ENCODE measurements at regions not wholly inside any gene's neighbourhood (a gene's known extent, or its start where the extent isn't known, plus 50 kb on each side); places are given as distances from the start of the nearest gene placed in this dataset.

DNA sequence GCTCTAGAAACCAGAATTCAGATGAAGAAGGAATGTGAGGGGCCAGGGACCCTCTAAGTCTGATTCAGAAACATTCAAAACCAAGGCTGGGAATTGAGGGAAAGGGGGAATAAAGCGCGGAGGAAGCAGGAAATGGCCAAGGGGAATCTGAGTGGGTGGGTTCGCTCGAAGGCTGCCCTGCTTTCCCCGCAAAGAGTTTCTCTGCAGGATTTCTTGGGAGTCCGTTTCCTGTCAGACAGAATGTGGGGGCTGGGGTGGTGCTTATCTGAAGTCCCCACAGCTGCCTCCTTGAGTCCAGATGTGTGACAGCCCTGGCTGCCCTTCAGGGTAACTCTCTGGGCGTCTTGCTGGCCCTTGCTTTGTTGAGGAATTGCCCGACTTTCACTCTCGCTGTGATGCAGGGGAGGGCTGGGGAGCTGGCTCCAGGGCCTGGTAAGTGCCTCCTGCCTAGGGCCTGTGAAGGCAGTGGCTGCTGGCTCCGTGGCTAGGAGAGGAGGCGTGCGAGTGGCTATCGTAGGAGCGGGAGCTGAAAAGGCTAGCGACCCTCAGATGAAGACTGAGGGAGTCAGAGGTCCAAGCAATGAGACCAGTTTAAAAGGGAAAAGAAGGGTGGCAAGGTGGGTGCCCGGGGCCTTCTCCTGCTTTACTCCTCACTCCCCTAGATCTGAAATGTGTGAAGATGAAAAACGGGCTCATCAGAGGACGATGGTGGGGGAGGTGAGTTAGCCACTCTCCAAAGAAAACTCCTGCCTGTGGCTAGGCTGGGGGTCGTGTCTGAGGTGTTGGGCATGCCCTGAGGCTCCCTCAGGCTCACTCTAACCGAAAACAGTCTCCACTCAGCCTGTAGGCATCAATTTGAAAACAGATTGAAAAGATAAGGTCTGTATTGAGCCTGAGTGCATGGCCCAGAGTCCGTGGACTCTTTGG lies 143.9 kb upstream of the UMPS start:
- no peak for DNase-seq

DNA sequence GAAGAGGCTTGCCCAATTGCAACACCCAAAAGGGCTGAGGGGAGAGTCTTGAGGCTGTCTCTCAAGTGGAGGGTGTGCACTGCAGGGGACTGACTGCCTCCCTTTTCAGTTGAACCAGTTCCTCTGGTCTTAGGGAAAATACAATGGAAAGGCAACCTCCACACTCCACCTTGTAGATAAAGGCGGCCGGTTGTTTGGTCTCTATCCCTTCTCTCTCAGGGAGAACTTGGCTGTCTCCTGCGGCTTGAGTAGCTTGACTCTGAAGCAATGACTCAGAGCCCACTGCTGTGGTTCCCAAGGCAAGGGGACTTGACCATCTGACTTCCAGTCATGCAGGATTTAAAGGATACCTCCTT lies 143.2 kb upstream of the UMPS start:
- DNase-seq = no peak

DNA sequence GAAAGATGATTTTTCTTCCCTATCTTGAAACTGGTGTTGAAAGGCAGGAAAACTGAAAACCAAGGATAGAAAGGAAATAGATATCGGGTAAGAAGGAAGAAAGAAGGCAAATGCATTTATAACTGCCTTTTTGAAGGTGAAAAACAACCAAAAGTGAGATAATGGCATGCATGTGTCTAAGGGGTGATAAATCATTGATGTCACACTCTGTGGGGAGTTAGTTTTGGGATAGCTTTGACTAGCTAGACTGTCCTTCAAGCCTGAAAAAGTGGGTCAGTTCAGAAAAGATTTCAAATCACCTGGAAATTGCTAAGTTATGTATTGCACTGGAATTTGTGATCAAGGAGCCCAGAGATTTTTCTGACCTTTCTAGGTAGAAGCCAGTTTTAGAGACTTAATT lies 142.2 kb upstream of the UMPS start:
- DNase-seq = no peak

DNA sequence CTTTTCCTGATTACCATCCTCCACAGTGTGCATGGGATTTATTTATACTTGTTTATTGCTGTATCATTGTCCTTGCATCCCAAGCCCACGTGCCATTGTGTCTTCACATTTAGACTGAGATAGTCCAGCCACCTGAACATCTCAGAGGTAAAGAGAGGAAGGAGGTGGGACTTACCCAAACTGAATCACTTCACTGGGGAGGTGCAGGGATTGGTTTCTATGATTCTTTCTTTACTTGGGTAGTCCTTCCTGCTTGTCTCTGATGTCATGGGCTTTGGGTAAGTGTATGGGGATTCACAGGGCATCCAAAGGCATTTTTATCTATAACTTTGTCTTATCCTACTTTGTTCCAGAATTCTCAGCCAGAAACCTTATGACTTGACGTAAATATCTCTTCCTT lies 141.5 kb upstream of the UMPS start:
- no peak for DNase-seq

DNA sequence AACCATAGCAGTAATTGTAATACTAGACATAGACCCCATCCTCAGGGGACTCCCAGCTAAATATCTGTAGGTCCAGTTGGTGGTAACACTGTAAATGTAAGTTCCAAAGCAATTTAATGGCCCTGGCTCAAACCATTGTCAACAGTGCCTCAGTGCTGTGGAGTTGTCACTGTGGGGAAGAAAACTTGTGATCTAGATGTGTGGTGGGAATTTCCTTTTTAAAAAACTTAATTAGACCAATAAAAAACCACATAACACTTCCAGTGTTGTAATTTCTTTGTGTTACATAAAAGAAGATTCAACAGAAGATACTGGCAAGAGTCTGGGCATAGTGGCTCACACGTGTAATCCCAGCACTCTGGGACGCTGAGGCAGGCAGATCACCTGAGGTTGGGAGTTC lies 138.6 kb upstream of the UMPS start:
- DNase-seq = no peak

DNA sequence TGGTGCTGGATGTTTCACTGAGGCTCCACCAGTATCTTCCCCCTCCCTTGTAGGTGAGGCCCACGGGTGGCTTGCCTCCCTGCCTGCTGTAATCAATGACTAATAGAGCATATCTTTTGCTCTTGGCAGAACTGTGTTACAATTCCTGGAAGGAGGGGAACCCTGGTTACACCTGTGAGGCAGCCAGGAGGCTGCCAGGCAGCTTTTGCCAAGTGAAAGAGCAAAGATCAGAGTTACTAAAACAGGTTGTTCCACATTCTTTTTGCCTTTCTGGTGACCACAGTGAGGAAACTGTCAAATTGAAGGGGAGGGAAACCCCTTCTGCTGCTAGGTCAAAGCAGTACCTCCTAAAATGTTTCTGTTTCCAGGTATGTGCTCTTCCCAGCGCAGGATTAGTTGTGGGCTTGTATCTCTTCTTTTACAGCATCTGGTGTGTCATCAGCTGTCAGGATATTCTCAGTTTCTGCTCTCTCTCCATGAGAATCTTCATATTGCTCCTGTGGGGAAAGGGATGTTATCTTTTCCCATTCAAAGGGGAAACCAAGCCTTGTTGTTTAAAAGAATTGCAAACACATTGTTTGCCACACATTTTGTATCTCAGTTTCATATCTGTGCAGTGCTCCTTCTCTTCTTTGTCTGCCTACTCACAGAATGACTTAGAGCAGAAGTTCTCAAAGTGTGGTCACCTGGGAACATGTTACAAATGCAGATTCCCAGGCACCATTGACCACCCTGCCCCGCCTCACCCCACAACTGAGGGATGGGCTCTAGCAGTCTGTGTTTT lies 137.4 kb upstream of the UMPS start:
- peak; percentile 10 to 25 for DNase-seq

DNA sequence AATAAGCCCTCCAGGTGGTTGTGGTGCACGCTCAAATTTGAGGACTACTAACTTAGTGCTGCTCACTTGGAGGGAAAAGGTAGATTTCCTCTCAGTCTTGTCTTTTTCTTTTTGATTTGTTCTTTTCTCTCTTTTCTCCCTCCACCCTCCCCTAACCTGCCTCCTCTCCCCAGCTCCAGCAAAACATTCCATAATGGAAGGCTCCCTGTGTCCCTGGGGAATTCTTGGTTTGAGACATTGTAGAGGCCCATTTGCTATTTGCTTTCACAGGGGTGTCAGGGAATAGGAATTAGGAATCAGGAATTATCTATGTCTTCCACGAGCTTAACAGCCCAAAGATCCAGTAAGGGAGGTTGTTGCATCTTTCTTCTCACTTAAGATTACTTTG lies 136.8 kb upstream of the UMPS start:
- no peak for DNase-seq

DNA sequence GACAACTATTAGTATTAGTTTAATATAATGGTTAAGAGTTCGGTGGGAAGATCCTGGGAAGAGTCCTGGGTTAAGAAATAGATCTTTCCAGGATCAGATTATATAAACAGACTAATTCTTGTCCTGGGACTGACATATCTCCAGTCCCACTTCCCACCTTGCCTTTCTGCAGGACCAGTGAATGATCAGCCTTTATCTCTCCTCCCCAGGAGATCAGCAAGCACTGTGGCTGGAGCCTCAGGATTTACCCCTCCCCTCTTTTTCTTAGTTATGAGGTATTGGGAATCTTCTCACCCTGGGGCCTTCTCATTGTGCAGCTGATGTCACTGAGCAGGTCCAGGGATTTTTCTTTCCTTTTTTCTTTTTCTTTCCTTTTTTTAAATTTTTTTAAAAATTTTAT lies 135.7 kb upstream of the UMPS start:
- DNase-seq = no peak

DNA sequence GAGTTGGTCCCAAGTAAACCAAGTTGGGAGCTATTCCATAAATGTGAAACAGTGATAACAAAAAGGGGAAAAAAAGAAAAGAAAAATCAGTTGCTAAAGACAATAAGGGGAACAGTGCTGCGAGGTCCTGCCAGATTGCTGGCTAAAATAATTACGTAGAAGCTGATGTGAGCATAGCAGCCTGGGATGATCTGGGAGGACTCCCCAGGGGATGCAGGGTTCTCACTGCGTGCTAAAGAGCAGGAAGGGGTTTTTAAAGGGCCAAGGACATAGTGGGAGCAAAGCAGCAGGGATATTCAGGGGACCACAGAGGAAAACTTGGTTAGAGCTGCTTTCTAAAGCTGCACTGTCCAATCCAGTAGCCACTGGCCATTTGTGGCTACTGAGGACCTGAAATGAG lies 133.0 kb upstream of the UMPS start:
- no peak for DNase-seq

DNA sequence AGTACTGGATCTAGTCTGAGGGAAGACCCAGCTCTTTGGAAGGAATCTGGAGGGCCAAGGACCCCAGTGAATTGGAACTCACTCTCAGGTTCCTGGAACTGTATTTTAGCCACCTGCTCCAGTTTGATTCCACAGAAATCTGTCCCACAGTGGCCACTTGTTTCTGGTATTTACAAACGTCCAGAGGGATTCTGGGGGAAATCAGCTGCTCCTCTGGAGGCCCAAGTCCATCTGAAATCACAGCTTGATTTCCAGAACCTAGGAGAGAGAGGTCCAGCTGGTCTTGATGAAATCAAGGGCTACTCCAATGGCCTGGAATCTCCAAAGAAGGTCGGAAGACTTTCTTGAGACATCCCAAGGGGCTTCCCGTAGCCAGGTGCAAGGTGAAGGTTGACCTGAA lies 132.3 kb upstream of the UMPS start:
- DNase-seq = no peak

DNA sequence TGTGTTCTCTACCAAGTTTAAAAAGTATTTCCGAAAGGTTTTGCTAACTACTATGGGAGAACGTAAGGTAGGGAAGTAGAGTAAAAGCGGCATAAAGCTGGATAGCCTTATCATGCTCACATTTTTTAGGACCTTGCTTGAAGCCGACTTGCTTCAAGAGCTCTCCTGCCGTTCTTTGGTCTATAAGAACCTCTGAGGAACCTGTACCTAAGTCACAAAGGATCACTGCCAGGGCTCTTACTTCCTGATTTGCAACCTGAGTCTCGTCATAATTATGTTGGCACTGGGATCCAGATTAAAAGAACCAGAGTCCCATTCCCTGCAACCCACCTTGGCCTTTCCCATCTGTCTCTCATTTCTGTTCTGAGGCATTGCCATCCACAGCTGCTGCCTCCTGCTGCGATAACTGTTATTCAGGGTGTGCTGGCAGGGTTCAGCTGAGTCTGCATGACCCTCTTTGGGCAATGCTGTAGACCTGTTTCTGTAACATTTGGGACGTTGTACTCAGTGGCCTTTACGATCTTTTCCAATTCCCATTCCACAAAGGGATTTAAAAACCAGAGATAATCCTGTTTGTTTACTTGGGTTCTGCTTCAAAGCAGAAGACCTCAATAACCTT lies 131.0 kb upstream of the UMPS start:
- DNase-seq = no peak

DNA sequence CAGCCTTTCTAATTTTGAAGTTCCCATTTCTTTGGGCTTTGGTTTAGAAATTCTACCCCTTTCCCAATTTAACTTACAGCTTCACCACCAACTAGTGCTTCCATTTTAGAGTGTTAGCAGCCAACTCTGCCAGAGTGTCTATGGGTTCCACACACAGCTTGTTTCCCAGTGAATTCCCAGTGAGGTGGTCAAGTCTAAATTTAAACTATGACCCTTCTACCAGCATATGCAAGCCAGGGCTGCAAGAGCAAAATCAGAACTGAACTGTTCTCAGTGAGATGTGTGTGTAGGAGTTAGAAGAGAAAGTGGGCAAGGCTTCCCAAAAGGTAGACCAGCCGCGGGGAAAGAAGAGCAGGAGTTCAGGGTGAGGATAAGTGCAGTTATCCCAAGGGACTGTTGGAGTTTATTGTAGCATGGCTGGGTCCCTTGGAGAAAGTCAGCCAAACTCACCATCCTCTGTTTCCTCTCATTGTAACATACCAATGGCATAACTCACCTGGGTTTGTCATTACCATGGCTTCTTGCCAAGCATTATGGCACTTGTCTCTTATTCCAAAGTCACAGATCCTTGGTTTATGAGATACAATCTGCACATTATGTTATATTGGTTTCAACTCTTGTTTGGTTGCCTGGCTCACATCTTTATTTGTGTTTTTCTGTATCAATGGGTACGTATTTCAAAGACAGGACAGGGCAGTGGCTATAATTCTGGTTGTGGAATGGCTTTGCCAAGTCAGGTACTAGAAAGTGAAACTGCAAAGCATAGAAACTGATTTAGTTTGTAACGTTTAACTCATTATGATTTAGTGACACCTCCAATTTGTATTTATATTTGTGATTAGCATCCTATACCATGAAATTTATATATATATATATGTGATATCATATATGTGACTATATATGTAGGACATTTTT lies 130.2 kb upstream of the UMPS start:
- DNase-seq = no peak

DNA sequence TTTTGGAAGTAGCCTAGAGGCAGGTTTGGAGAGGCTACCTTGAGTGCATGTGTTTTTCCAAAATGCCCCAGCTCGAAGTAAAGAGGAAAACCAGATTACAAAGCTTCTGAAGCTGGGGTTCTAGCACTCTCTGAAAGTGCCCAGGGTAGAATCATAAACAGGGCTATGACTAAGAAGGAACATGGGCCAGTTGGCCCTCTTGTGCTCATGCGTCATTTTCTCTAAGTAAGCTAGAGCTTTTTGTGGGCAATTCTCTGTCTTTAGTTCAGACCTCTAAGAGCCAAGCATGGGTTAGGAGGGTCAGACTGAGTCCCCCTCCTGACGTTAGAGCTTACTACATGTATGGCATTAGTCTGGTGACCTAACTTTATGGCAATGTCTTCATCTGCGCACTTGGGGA lies 129.5 kb upstream of the UMPS start:
- no peak for DNase-seq

DNA sequence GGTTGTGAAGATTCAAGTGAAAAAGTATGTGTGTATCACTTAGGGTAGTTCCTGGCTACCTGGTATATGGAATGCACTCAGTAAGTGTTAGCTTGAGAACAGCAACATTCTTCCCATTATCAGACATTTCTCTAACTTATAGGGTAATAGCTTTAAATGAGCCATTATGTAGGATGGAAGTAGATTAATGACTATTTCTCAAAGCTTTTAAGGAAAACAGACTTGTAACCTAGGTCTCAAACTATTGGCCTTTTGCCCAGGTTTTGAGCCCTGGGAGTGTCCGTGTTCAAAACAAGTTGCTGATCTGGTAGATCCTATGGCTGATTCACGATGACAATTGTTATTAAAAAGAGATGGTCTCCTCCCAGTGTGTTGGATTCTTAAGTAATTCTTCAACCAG lies 129.1 kb upstream of the UMPS start:
- DNase-seq = no peak

DNA sequence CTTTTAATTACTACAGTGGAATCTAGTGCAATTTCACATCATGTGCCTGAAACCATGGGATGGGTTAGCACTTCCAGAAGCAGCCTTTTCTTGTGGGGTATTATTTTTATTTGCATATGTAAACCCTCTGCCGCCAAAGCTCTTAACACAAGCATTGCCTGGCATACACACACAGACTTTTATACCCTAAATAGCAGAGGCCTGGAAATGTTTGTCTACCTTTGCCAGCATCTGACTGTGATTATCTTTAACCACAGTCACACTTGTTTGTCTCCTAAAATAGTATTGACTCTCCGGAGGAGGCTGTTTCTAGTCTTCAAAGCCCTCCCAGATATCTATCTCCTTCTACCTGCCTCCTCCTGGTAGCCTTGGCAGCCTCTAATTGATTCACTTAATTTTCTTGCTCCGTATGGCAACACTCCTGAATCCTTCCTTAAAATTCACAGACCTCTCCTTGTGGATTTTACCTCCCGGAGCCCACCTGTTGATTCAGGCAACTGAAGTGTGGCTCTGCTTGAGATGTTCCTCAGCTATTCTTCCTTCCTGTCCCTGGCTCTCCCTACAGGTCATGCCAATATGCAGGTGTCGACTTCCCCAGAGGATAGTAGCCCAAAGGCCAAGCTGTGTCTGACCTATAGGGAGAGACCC lies 127.1 kb upstream of the UMPS start:
- no peak for DNase-seq

DNA sequence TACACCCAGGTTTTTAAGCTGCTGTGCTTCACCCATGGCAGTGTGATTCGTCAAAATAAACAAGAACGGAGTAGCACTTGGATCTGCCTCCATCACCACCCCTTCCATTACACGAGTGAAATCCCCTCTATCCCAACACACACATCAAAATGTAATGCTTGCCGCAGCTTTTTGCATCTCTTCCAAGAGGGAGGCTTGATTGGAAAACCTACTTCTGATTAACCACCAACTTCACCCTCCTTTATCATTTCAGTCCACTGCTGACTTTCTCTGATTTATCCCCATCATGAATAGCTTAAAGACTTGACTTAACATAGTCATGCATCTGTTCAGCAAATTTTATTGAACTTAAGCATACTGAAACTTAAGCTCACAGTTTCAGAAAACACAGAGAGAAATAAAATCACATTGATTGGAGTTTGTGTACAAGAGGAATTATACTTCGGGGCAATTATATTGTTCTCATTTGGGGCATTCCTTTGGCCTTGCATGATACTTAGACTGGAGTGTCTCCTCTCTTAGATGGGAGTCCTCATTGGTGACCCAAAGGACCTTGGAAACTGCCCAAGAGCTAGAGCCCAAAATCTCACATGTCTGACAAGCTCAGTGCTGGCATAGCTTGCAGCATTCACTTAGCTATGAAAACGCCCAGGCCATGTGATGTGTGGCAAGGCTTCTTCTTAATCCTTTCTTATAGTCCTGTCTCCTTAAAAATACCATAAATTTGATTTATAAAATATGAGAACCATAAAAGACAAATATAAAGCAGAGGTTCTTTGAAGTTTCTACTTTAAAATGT lies 124.3 kb upstream of the UMPS start:
- no peak for DNase-seq

DNA sequence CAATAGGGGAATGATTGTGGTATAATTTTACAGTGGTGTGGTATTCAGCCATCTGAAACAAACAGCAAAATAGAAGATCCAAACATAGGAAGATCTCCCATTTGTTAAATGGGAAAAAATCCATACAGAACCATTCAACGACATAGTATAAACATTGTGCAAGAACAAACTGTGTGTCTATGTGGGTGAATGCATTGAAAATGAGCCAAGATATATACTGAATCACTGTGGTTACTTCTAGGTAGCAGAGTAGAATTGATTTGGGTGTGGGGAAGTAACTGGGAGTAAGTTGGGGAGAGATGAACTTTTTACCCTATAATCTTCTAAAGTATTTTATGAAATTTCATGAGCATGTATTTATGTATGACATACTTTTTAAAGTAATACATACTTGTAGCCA lies 123.1 kb upstream of the UMPS start:
- no peak for DNase-seq

DNA sequence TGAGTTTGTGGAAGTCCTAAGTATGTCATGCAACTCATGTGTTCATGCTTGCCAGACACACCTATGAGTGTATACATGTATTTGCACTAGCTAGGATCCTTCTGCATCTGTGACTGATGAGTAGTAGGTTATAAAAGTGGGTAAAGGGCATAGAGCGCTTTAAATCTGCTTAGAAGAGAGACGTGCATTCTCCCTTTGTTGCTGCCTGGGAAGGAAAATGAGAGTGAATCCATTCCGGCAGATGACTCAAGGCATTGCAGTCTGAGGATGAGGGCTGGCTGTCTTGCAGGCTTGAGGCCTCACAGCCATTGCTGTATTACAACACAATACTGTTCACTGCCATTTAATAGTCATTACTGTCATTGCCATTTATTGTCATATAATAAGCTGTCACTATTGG lies 120.8 kb upstream of the UMPS start:
- DNase-seq = no peak

DNA sequence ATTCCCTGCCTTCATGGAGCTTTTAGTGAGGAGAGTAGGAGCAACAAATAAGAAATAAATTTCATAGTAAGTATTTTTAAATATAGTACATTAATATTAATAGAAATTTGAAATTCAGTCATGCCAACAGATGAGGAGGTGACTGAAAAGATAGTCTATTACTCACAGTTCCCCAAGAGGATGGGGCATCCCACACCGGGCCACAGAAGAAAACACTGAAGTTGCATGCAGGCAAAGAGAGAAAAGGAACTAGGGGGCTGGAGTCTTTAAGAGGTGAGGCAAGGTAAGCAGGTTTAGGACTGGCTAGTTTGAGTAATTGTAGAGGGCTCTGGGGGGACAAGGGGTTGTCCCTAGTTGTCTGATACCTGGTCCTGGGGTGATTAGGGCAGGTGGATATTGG lies 120.1 kb upstream of the UMPS start:
- DNase-seq = no peak

DNA sequence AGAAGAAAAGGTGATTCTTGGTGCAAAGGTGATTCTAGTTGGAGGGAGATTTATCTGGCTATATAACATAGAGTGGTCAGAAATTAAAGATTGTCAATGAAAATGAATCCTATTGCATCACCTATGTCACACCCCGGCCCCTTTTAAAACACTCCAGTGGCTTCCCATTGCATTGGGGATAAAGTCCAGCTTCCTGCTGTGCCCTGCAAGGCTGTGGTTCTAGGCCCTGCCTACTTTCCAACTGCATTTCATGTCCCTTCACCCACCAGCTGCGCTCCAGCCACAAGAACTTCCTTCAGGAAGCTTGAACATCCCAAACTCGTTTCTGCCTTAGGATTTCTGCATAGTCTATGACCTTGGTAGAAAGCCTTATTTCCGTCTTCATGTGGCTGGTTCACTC lies 118.7 kb upstream of the UMPS start:
- DNase-seq = no peak

DNA sequence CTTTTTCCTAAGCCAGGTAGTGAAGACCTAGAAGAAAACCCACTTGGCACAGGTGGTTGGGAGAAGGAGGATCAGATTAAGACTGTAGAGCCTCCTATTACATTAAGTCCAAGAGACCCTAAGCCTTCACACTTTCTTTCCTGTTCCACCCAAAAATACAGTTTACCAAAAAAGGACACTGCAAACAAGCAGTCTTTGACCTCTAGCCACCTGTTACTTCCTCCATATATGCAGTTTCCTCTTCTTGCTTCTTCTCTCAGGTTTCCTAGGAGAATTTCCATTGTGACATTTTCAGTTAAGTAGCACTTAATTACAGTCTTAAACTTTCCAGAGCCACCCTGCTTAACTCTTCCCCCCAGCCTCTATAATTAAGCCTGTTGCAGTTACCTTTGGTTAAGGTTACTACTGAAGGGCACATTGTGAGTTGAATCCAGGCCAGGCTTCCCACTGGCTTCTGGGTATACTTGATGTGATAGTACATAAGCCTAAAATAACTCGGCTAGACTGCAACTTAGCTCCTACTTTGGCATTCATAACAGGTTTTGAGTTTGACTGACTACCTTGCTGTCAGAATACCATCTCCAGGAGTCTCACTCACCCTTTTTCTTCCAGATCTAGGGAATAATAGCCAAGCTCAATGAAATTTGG lies 114.2 kb upstream of the UMPS start:
- DNase-seq = no peak
